ENCODE measurements at regions not wholly inside any gene's neighbourhood (a gene's known extent, or its start where the extent isn't known, plus 50 kb on each side); places are given as distances from the start of the nearest gene placed in this dataset.

DNA sequence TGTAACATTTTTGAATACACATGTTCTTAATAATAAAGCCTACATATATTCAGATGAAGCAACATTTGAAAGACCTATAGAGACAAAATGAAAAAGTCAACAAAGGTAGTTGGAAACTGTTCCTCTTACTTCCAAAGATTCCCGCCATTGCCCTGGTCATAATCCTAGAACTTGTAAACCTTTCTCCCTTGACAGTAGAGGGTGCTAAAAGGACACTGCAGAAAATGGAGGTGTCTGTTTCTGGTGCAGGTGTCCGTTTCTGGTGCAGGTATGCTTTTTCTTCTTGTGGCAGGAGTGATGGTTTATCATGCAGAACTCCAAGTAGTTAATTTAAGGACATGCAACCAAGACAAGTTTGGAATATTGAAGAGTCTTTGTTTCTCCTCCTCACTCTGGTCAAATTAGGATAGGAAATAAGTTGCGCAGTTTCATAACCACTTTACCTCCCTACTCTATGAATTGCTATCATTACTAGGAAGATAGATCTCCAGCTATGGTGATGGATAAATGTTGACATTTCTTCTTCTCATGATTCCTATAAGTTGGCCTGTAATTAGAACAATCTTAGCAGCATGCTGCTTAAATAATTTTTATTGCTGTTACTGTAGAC, 56.0 kb upstream of the FAM174A start:
- Histone ChIP-seq H4K20me1 (ENCODE audit: insufficient read depth) (no peaks in the 10 kb centered on the region), H3K9me2 (ENCODE audit: insufficient read depth) (no peaks in the 10 kb centered on the region), H3K79me2 (ENCODE audit: insufficient read depth, low read length) (no peaks in the 10 kb centered on the region), H3K9ac (ENCODE audit: low read length) (no peak overlapping the region), H3K27me3 (ENCODE audit: insufficient read depth, low read length) (no peaks in the 10 kb centered on the region), H3K4me2 (ENCODE audit: low read length) (no peak overlapping the region), H3K9me3 (ENCODE audit: control insufficient read depth in 1 of 2, insufficient read depth in 1 of 2, low read depth in 1 of 2, low read length in 2 of 2) (no peaks in the 10 kb centered on the region), H3K4me3 (replicated peaks in 1 of 2; ENCODE audit: low read depth in 1 of 2, low read length in 2 of 2) (no peak overlapping the region), H3K27ac (ENCODE audit: low read depth, low read length) (no peak overlapping the region), H2AFZ (ENCODE audit: low read depth, low read length, poor library complexity, severe bottlenecking) (no peak overlapping the region), H3K4me1 (ENCODE audit: control insufficient read depth in 1 of 2, insufficient read depth in 2 of 2, low read length in 2 of 2) (no peaks in the 10 kb centered on the region), H3K36me3 (ENCODE audit: control insufficient read depth in 1 of 2, insufficient read depth in 2 of 2, low read length in 2 of 2) (no peaks in the 10 kb centered on the region)
- CTCF ChIA-PET: interaction anchor here (0.6 kb wide), 1 partner anchor 912 kb away, joined by 3 read pairs; no protein-coding TSS in a partner anchor
- ATAC-seq (peak; percentile 84), DNase-seq (ENCODE audit: low read depth, low spot score) (peak; percentile 43)
- POLR2A ChIA-PET: no interaction called here
- RAD21 ChIA-PET (ENCODE audit: low non-redundant PET in 1 of 2, low total read pairs in 2 of 2, uncharacterized antibody in 2 of 2, unreplicated experiment in 2 of 2): no interaction called here
- peak; percentile 82 for TF ChIP-seq RAD21 (IDR thresholded peaks at IDR 0.05; ENCODE audit: low read depth)
- no peak for TF ChIP-seq CEBPB (IDR thresholded peaks at IDR 0.05; ENCODE audit: low read depth)
- TF ChIP-seq POLR2AphosphoS5 (IDR thresholded peaks at IDR 0.05; ENCODE audit: low read depth, low read length): no peak
- no peak for TF ChIP-seq SRF (IDR thresholded peaks at IDR 0.05; ENCODE audit: low read depth)
- no peak for TF ChIP-seq ELF1 (IDR thresholded peaks at IDR 0.05; ENCODE audit: borderline replicate concordance, low read depth)
- TF ChIP-seq, protein P1, sequence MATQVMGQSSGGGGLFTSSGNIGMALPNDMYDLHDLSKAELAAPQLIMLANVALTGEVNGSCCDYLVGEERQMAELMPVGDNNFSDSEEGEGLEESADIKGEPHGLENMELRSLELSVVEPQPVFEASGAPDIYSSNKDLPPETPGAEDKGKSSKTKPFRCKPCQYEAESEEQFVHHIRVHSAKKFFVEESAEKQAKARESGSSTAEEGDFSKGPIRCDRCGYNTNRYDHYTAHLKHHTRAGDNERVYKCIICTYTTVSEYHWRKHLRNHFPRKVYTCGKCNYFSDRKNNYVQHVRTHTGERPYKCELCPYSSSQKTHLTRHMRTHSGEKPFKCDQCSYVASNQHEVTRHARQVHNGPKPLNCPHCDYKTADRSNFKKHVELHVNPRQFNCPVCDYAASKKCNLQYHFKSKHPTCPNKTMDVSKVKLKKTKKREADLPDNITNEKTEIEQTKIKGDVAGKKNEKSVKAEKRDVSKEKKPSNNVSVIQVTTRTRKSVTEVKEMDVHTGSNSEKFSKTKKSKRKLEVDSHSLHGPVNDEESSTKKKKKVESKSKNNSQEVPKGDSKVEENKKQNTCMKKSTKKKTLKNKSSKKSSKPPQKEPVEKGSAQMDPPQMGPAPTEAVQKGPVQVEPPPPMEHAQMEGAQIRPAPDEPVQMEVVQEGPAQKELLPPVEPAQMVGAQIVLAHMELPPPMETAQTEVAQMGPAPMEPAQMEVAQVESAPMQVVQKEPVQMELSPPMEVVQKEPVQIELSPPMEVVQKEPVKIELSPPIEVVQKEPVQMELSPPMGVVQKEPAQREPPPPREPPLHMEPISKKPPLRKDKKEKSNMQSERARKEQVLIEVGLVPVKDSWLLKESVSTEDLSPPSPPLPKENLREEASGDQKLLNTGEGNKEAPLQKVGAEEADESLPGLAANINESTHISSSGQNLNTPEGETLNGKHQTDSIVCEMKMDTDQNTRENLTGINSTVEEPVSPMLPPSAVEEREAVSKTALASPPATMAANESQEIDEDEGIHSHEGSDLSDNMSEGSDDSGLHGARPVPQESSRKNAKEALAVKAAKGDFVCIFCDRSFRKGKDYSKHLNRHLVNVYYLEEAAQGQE (IDR thresholded peaks at IDR 0.05; ENCODE audit: low read depth): no peak
- no peak for TF ChIP-seq EZH2phosphoT487 (IDR thresholded peaks at IDR 0.05; ENCODE audit: borderline replicate concordance)
- TF ChIP-seq SIN3A (IDR thresholded peaks at IDR 0.05; ENCODE audit: low read depth): no peak
- no peak for TF ChIP-seq FOSL1 (IDR thresholded peaks at IDR 0.05; ENCODE audit: low read depth)
- no peak for TF ChIP-seq CBX3 (IDR thresholded peaks at IDR 0.05; ENCODE audit: low read depth)
- TF ChIP-seq, protein P2, sequence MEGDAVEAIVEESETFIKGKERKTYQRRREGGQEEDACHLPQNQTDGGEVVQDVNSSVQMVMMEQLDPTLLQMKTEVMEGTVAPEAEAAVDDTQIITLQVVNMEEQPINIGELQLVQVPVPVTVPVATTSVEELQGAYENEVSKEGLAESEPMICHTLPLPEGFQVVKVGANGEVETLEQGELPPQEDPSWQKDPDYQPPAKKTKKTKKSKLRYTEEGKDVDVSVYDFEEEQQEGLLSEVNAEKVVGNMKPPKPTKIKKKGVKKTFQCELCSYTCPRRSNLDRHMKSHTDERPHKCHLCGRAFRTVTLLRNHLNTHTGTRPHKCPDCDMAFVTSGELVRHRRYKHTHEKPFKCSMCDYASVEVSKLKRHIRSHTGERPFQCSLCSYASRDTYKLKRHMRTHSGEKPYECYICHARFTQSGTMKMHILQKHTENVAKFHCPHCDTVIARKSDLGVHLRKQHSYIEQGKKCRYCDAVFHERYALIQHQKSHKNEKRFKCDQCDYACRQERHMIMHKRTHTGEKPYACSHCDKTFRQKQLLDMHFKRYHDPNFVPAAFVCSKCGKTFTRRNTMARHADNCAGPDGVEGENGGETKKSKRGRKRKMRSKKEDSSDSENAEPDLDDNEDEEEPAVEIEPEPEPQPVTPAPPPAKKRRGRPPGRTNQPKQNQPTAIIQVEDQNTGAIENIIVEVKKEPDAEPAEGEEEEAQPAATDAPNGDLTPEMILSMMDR (IDR thresholded peaks at IDR 0.05 in 2 of 3, conservative IDR thresholded peaks at IDR 0.05 in 1 of 3; ENCODE audit: borderline replicate concordance in 1 of 3, insufficient read depth in 1 of 3, low read depth in 2 of 3, low read length in 2 of 3): peak; percentile 57 to 64 (median 61); a peak in 5 of 6 replicates
- intact Hi-C loops (cut with micrococcal nuclease): loop anchor here (2.0 to 5.0 kb wide), 3 partner anchors 566 to 1498 kb away; no protein-coding TSS in a partner anchor
- BruUV-seq (replicated peaks): no TSS peak
